Lung (tissue), 11 donors: ENCODE measurements at regions not wholly inside any gene's neighbourhood (a gene's known extent, or its start where the extent isn't known, plus 50 kb on each side); places are given as distances from the start of the nearest gene placed in this dataset.

Experiments
- ATAC-seq: fragments of 200-7000 bp; cut with Tn5 transposase; one replicate; pipeline ENCODE4 v1.9.1; 2020; ENCODE audit warnings: moderate number of reproducible peaks; ENCODE audit not compliant: insufficient read depth, low FRiP score
- DNase-seq, 3 donors: peaks; one replicate each; pipeline ENCODE4 v3.0.0-alpha.2; 2013 to 2017
- H3K27ac ChIP-seq, 2 donors: one replicate each; pipeline ENCODE4 v1.5.1; 2013; ENCODE audit warnings: mild to moderate bottlenecking in 2 of 2, moderate library complexity in 2 of 2, control low read depth in 1 of 2, inconsistent platforms in 1 of 2, low read depth in 1 of 2, low read length in 1 of 2
- H3K27me3 ChIP-seq, 3 donors: one replicate each; pipeline ENCODE4 v1.5.1; 2013; ENCODE audit warnings: low read length in 2 of 3; ENCODE audit not compliant: control insufficient read depth in 3 of 3, insufficient read depth in 3 of 3
- H3K36me3 ChIP-seq, 4 donors: one replicate each; pipeline ENCODE4 v1.5.1; 2013; ENCODE audit warnings: low read length in 4 of 4, mild to moderate bottlenecking in 1 of 4, moderate library complexity in 1 of 4; ENCODE audit not compliant: control insufficient read depth in 4 of 4, insufficient read depth in 4 of 4
- H3K4me1 ChIP-seq, 5 donors: one replicate each; pipeline ENCODE4 v1.5.1; 2013; ENCODE audit warnings: low read length in 5 of 5, mild to moderate bottlenecking in 2 of 5, moderate library complexity in 1 of 5; ENCODE audit not compliant: control insufficient read depth in 5 of 5, insufficient read depth in 5 of 5
- H3K4me3 ChIP-seq: one replicate; pipeline ENCODE4 v1.5.1; 2013; ENCODE audit warnings: mild to moderate bottlenecking, control low read depth, moderate library complexity
- H3K9ac ChIP-seq, 2 donors: one replicate each; pipeline ENCODE4 v1.5.1; 2013; ENCODE audit warnings: low read length in 2 of 2, control low read depth in 1 of 2; ENCODE audit not compliant: insufficient read depth in 1 of 2
- H3K9me3 ChIP-seq, 4 donors: one replicate each; pipeline ENCODE4 v1.5.1; 2013; ENCODE audit warnings: low read length in 3 of 4, mild to moderate bottlenecking in 1 of 4, moderate library complexity in 1 of 4; ENCODE audit not compliant: control insufficient read depth in 4 of 4, insufficient read depth in 3 of 4
- WGBS, 2 donors: extraction: QIAGEN DNeasy Blood & Tissue Kit; methylation state at CpG; one replicate each; pipeline ENCODE4 v1.1.7; 2013; 5-methylcytosine and 5-hydroxymethylcytosine counted together
- TF ChIP-seq, protein P1 (sequence below): IDR thresholded peaks from 2 replicates; pipeline ENCODE4 v1.5.1; 2012; ENCODE audit warnings: mild to moderate bottlenecking; ENCODE audit errors: control extremely low read depth, extremely low read depth
- donor health status: control.
- donor health status: control.
- donor health status: Bipolar disorder and iron deficiency.
- donor health status: healthy.
- donor health status: DM: yes; HTN: yes; CAD: no.

DNA sequence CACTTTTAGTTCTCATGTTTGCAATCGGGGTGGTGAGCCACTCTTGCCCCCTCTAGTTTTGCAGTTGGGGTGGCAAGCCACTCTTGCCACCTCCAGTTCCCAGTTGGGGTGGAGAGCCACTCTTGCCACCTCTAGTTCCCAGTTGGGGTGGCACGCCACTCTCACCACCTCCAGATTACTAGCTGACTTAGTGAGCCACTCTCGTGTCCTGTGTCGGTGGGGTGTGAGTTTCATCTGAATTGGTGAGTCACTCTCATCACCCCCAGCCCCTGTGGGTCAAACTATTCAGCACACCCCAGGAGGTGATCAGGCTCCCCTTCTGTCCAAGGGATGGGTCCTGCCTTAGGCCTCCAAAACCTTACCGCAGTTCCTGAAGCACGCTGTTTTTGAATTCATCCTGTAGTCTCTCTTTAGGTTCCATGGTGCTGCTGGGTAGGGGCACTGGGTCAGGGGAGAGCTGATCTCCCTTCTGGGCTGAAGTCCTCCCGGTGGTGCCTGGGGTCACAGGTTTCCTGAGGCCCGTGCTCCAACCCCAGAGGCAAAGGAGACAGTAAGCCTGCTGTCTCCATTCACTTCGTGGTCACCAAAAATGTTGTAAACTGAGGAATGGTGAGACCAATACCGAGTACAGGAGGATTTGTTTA is 224.2 kb upstream of the SYNCRIP start:
- peak in 1 of 3 donors; percentile 8 for DNase-seq
- TF ChIP-seq, protein P1, sequence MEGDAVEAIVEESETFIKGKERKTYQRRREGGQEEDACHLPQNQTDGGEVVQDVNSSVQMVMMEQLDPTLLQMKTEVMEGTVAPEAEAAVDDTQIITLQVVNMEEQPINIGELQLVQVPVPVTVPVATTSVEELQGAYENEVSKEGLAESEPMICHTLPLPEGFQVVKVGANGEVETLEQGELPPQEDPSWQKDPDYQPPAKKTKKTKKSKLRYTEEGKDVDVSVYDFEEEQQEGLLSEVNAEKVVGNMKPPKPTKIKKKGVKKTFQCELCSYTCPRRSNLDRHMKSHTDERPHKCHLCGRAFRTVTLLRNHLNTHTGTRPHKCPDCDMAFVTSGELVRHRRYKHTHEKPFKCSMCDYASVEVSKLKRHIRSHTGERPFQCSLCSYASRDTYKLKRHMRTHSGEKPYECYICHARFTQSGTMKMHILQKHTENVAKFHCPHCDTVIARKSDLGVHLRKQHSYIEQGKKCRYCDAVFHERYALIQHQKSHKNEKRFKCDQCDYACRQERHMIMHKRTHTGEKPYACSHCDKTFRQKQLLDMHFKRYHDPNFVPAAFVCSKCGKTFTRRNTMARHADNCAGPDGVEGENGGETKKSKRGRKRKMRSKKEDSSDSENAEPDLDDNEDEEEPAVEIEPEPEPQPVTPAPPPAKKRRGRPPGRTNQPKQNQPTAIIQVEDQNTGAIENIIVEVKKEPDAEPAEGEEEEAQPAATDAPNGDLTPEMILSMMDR, result no peak
- WGBS, 2 donors, result 82 to 87% methylated on average over 10 of the region's 10 CpGs
- H3K4me1 ChIP-seq, result peaks cover 0 to 47% (median 11%) of the 10 kb centered on the region in 5 donors
- H3K4me3 ChIP-seq, result no peak overlapping the region
- peak overlapping the region in 1 of 2 donors; percentile 91 for H3K9ac ChIP-seq
- H3K27ac ChIP-seq, result no peak overlapping the region
- no peaks in the 10 kb centered on the region for H3K36me3 ChIP-seq
- ATAC-seq, result no peak
- H3K27me3 ChIP-seq, result no peaks in the 10 kb centered on the region
- H3K9me3 ChIP-seq, result no peaks in the 10 kb centered on the region

DNA sequence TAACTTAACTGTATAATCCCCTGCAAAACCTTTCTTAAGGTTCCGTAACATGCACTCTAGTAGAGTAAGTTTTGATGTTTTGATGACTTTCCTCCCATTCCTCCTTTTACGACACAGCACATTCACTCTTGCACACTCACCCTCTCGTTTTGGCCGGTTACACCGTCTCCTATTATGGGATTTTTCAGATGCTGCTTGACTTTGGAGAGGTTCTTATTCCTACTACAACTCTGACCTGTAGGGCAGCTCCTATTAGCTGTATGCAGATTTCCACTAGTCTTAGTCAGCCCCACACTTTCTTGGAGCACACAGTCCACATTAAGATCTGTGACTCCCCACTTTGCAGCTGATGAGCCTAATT is 223.7 kb upstream of the SYNCRIP start:
- TF ChIP-seq, protein P1, result no peak
- Histone ChIP-seq H3K4me3 (peak overlapping the region; percentile 10), H3K27ac (no peak overlapping the region), H3K4me1 (peaks cover 0 to 47% (median 11%) of the 10 kb centered on the region in 5 donors), H3K27me3 (no peaks in the 10 kb centered on the region), H3K9ac (peak overlapping the region in 1 of 2 donors; percentile 91), H3K9me3 (no peaks in the 10 kb centered on the region), H3K36me3 (no peaks in the 10 kb centered on the region)
- peak in 1 of 3 donors; percentile 56 for DNase-seq
- WGBS, 2 donors, result 47 to 68% methylated on average over 5 of the region's 5 CpGs
- ATAC-seq, result peak; percentile 38

GRCh38 chr6:85865420-85866369 is 223.0 kb upstream of the SYNCRIP start:
- H3K36me3 ChIP-seq, result no peaks in the 10 kb centered on the region
- 14 to 46% methylated on average over 8 of the region's 8 CpGs for WGBS, 2 donors
- peak overlapping the region in 1 of 2 donors; percentile 91 for H3K9ac ChIP-seq
- H3K27me3 ChIP-seq, result no peaks in the 10 kb centered on the region
- TF ChIP-seq, protein P1, result no peak
- peaks cover 0 to 47% (median 11%) of the 10 kb centered on the region in 5 donors for H3K4me1 ChIP-seq
- ATAC-seq (peak; percentile 31), DNase-seq (peak; percentile 40 to 82 (median 82))
- peak overlapping the region; percentile 10 for H3K4me3 ChIP-seq
- no peak overlapping the region for H3K27ac ChIP-seq
- H3K9me3 ChIP-seq, result no peaks in the 10 kb centered on the region
